ENCODE measurements at regions not wholly inside any gene's neighbourhood (a gene's known extent, or its start where the extent isn't known, plus 50 kb on each side); places are given as distances from the start of the nearest gene placed in this dataset.

- no peaks in the 10 kb centered on the region for H3K79me2 ChIP-seq (ENCODE audit: low read depth)
- intact Hi-C loops (cut with micrococcal nuclease; ENCODE audit: unreplicated experiment), result no loop called here
- no peak overlapping the region for H3K4me2 ChIP-seq
- DNase-seq, result no peak
- no peak overlapping the region for H2AFZ ChIP-seq
- ChIA-PET POLR2A (ENCODE audit: unreplicated experiment) (no interaction called here), CTCF (no interaction called here)
- no peaks in the 10 kb centered on the region for H3K9me3 ChIP-seq (ENCODE audit: insufficient read depth, low read depth)
- H4K20me1 ChIP-seq (ENCODE audit: insufficient read depth), result no peaks in the 10 kb centered on the region
- H3K36me3 ChIP-seq (ENCODE audit: low read depth), result no peaks in the 10 kb centered on the region
- no peaks in the 10 kb centered on the region for H3F3A ChIP-seq (ENCODE audit: insufficient read depth, low read depth)
- no TSS peak for BruUV-seq (replicated peaks)
- H3K9me2 ChIP-seq (ENCODE audit: insufficient read depth), result no peaks in the 10 kb centered on the region
- no peaks in the 10 kb centered on the region for H3K4me1 ChIP-seq (replicated peaks; ENCODE audit: insufficient read depth)
- no peak for TF ChIP-seq CTCF (conservative IDR thresholded peaks at IDR 0.05)
- TF ChIP-seq EZH2 (IDR thresholded peaks at IDR 0.05; ENCODE audit: low read depth), result no peak
- H3K27ac ChIP-seq, result no peak overlapping the region
- H3K27me3 ChIP-seq (ENCODE audit: insufficient read depth, low read depth), result no peaks in the 10 kb centered on the region
- H3K4me3 ChIP-seq, result no peak overlapping the region
These were observed 58.5 kb upstream of the CRBN start for GRCh38 chr3:3237979-3238378.

- no peak for TF ChIP-seq EZH2 (IDR thresholded peaks at IDR 0.05; ENCODE audit: low read depth)
- no peak for TF ChIP-seq CTCF (conservative IDR thresholded peaks at IDR 0.05)
- Histone ChIP-seq H3K4me1 (replicated peaks; ENCODE audit: insufficient read depth) (no peaks in the 10 kb centered on the region), H3F3A (ENCODE audit: insufficient read depth, low read depth) (no peaks in the 10 kb centered on the region), H3K27ac (no peak overlapping the region), H3K27me3 (ENCODE audit: insufficient read depth, low read depth) (no peaks in the 10 kb centered on the region), H3K79me2 (ENCODE audit: low read depth) (no peaks in the 10 kb centered on the region), H3K9me3 (ENCODE audit: insufficient read depth, low read depth) (no peaks in the 10 kb centered on the region), H4K20me1 (ENCODE audit: insufficient read depth) (no peaks in the 10 kb centered on the region), H3K36me3 (ENCODE audit: low read depth) (no peaks in the 10 kb centered on the region), H3K9me2 (ENCODE audit: insufficient read depth) (no peaks in the 10 kb centered on the region), H2AFZ (no peak overlapping the region), H3K4me3 (no peak overlapping the region), H3K4me2 (no peak overlapping the region)
- intact Hi-C loops (cut with micrococcal nuclease; ENCODE audit: unreplicated experiment), result no loop called here
- ChIA-PET CTCF (no interaction called here), POLR2A (ENCODE audit: unreplicated experiment) (no interaction called here)
- no TSS peak for BruUV-seq (replicated peaks)
- DNase-seq, result no peak
These were observed 52.8 kb upstream of the CRBN start for GRCh38 chr3:3232251-3232650.

Measured in PC-9 (cell line).